ENCODE measurements at regions not wholly inside any gene's neighbourhood (a gene's known extent, or its start where the extent isn't known, plus 50 kb on each side); places are given as distances from the start of the nearest gene placed in this dataset.

- H3K4me3 Mint-ChIP-seq: no peak overlapping the region
- H4K20me1 ChIP-seq (replicated peaks; ENCODE audit: insufficient read depth): no peaks in the 10 kb centered on the region
- no peak for TF ChIP-seq JUNB (IDR thresholded peaks at IDR 0.05; ENCODE audit: unreplicated experiment)
- no peak for TF ChIP-seq ZNF331 (CRISPR knock-in tag; IDR thresholded peaks at IDR 0.05; ENCODE audit: low read depth)
- TF ChIP-seq CREB1 (CRISPR knock-in tag; IDR thresholded peaks at IDR 0.05; ENCODE audit: low read depth): no peak
- no peak for TF ChIP-seq NANOG (IDR thresholded peaks at IDR 0.05; ENCODE audit: borderline replicate concordance)
- TF ChIP-seq REST (IDR thresholded peaks at IDR 0.05; ENCODE audit: unreplicated experiment): no peak
- no peak for TF ChIP-seq EZH2phosphoT487 (IDR thresholded peaks at IDR 0.05; ENCODE audit: unreplicated experiment)
- TF ChIP-seq POLR2AphosphoS5 (IDR thresholded peaks at IDR 0.05; ENCODE audit: low read depth): no peak
- TF ChIP-seq CTCF (conservative IDR thresholded peaks at IDR 0.05; ENCODE audit: low read depth in 2 of 2): no peak
- TF ChIP-seq ZNF462 (CRISPR knock-in tag; IDR thresholded peaks at IDR 0.05): no peak
- TF ChIP-seq EZH2 (IDR thresholded peaks at IDR 0.05; ENCODE audit: low read depth, unreplicated experiment): no peak
- TF ChIP-seq STAT1 (IDR thresholded peaks at IDR 0.05; ENCODE audit: unreplicated experiment): no peak
- H3K36me3 Mint-ChIP-seq (ENCODE audit: low read depth): peaks cover 13% of the 10 kb centered on the region; the same call in 2 of the 3 replicates
- no peaks in the 10 kb centered on the region for H3K27me3 ChIP-seq (ENCODE audit: insufficient read depth)
- H3K4me1 ChIP-seq (ENCODE audit: insufficient read depth): no peaks in the 10 kb centered on the region
- peaks cover 5% of the 10 kb centered on the region for H3K27me3 Mint-ChIP-seq (ENCODE audit: insufficient read depth, low read depth, poor library complexity)
- DNase-seq (ENCODE audit: low spot score) (no peak), ATAC-seq (no peak)
- no peak overlapping the region for H3K27ac Mint-ChIP-seq
- H3F3A ChIP-seq (replicated peaks; ENCODE audit: low read depth): no peaks in the 10 kb centered on the region
- H3K36me3 ChIP-seq (ENCODE audit: insufficient read depth): no peaks in the 10 kb centered on the region
- no peak overlapping the region for H2AFZ ChIP-seq
- H3K9me2 ChIP-seq (ENCODE audit: insufficient read depth): no peaks in the 10 kb centered on the region
- H3K4me3 ChIP-seq: no peak overlapping the region
- H3K4me1 Mint-ChIP-seq: no peaks in the 10 kb centered on the region
- H3K9me3 Mint-ChIP-seq: peaks cover 74% of the 10 kb centered on the region
- no peak overlapping the region for H3K4me2 ChIP-seq
- no peak overlapping the region for H3K27ac ChIP-seq (ENCODE audit: low read depth)
- no peaks in the 10 kb centered on the region for H3K79me2 ChIP-seq (replicated peaks; ENCODE audit: insufficient read depth)
These were observed 79.8 kb downstream of the RBMY1D start for GRCh38 chrY:21814491-21814890.
